HG02588 (cell line): ENCODE measurements at regions not wholly inside any gene's neighbourhood (a gene's known extent, or its start where the extent isn't known, plus 50 kb on each side); places are given as distances from the start of the nearest gene placed in this dataset.

Source experiments
- ATAC-seq: cut with Tn5 transposase; IDR thresholded peaks from one replicate; pipeline ENCODE4 v1.9.1; 2021; ENCODE audit warnings: mild to moderate bottlenecking, moderate library complexity; ENCODE audit not compliant: unreplicated experiment

DNA sequence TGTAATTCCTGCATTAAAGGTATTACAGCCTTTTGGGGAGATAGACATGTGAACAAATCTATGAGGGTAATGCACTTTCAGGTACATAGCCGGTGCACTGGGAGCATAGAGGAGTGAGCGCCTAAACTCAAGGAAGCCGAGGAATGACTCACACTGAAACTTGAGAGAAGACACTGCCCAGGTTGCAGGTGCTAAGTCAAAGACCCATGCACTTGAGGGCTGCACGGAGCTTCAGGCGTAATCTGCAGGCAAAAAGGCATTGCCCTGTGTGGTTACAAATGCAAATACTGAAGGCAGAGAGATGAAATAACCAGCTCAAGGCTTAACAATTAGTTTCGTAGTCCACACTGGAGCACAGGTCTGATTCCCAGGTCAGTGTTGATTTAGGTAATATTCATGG, 51.0 kb upstream of the OSBPL3 start:
- ATAC-seq = peak; percentile 93
